Activated T-cell treated with anti-CD3 and anti-CD28 coated beads, Interleukin-2, amount 50 U/mL, for 72 hours (primary cell): ENCODE measurements at regions not wholly inside any gene's neighbourhood (a gene's known extent, or its start where the extent isn't known, plus 50 kb on each side); places are given as distances from the start of the nearest gene placed in this dataset.
A peak's percentile ranks its signal among the peaks of the same experiment; 100 is the strongest.

Experiments
- ATAC-seq, 2 donors: fragments of 150-1000 bp; cut with Tn5 transposase; replicated peaks in 1 of 2; 2 replicates each; pipeline ENCODE4 v1.10.0; 2021; ENCODE audit warnings: moderate library complexity in 2 of 2, mild to moderate bottlenecking in 1 of 2
- DNase-seq, 2 donors: peaks; one replicate each; pipeline ENCODE4 v3.0.0; 2021 to 2022; ENCODE audit warnings: mixed read lengths in 1 of 2
- H3K27ac Mint-ChIP-seq: one replicate; pipeline ENCODE4 v1.8.0; 2022; ENCODE audit warnings: mild to moderate bottlenecking, moderate library complexity, mixed read lengths
- H3K27me3 Mint-ChIP-seq: one replicate; pipeline ENCODE4 v1.8.0; 2022; ENCODE audit warnings: low read depth, mixed read lengths
- H3K36me3 Mint-ChIP-seq, 2 donors: one replicate each; pipeline ENCODE4 v1.8.0; 2022; ENCODE audit warnings: mixed read lengths in 2 of 2, mild to moderate bottlenecking in 1 of 2; ENCODE audit not compliant: insufficient read depth in 2 of 2
- H3K4me1 Mint-ChIP-seq: one replicate; pipeline ENCODE4 v1.8.0; 2022; ENCODE audit warnings: low read depth, mixed read lengths
- H3K4me3 Mint-ChIP-seq, 2 donors: one replicate each; pipeline ENCODE4 v1.8.0; 2022; ENCODE audit warnings: mild to moderate bottlenecking in 2 of 2, mixed read lengths in 2 of 2, moderate library complexity in 2 of 2
- H3K9me3 Mint-ChIP-seq, 2 donors: one replicate each; pipeline ENCODE4 v1.8.0; 2022; ENCODE audit warnings: mixed read lengths in 2 of 2

GRCh38 chr4:8760561-8760960 is 111.1 kb downstream of the HMX1 start:
- no peaks in the 10 kb centered on the region for H3K9me3 Mint-ChIP-seq
- no peaks in the 10 kb centered on the region for H3K27me3 Mint-ChIP-seq
- H3K27ac Mint-ChIP-seq = no peak overlapping the region
- no peak overlapping the region for H3K4me3 Mint-ChIP-seq
- H3K4me1 Mint-ChIP-seq = no peaks in the 10 kb centered on the region
- DNase-seq (no peak), ATAC-seq (peak in 1 of 2 donors; percentile 24)
- H3K36me3 Mint-ChIP-seq = no peaks in the 10 kb centered on the region

- Mint-ChIP-seq H3K4me3 (no peak overlapping the region), H3K4me1 (no peaks in the 10 kb centered on the region), H3K27ac (no peak overlapping the region), H3K27me3 (no peaks in the 10 kb centered on the region), H3K36me3 (no peaks in the 10 kb centered on the region), H3K9me3 (no peaks in the 10 kb centered on the region)
- no peak for ATAC-seq
- DNase-seq = no peak
Observed at GRCh38 chr4:8759987-8760386, 111.7 kb downstream of the HMX1 start.

GRCh38 chr4:8756816-8757215 is 114.8 kb downstream of the HMX1 start:
- no peak for ATAC-seq
- Mint-ChIP-seq H3K36me3 (no peaks in the 10 kb centered on the region), H3K27ac (no peak overlapping the region), H3K27me3 (no peaks in the 10 kb centered on the region), H3K4me3 (no peak overlapping the region), H3K9me3 (no peaks in the 10 kb centered on the region), H3K4me1 (no peaks in the 10 kb centered on the region)
- DNase-seq = no peak

- H3K4me1 Mint-ChIP-seq = no peaks in the 10 kb centered on the region
- ATAC-seq = no peak
Observed at GRCh38 chr4:8754634-8755589, 116.7 kb downstream of the HMX1 start.

GRCh38 chr4:8748236-8748575 is 123.4 kb downstream of the HMX1 start:
- no peak for DNase-seq
- no peaks in the 10 kb centered on the region for H3K4me1 Mint-ChIP-seq
- no peak for ATAC-seq
- H3K27me3 Mint-ChIP-seq = no peaks in the 10 kb centered on the region
- no peaks in the 10 kb centered on the region for H3K36me3 Mint-ChIP-seq
- H3K4me3 Mint-ChIP-seq = no peak overlapping the region
- H3K27ac Mint-ChIP-seq = no peak overlapping the region
- H3K9me3 Mint-ChIP-seq = peaks cover 7 to 8% of the 10 kb centered on the region in 2 donors

More at GRCh38 chr4:8754634-8755589, 116.7 kb downstream of the HMX1 start:
- Mint-ChIP-seq H3K36me3 (no peaks in the 10 kb centered on the region), H3K4me3 (no peak overlapping the region), H3K27ac (no peak overlapping the region), H3K9me3 (no peaks in the 10 kb centered on the region), H3K27me3 (no peaks in the 10 kb centered on the region)
- no peak for DNase-seq

- no peak for DNase-seq
- no peaks in the 10 kb centered on the region for H3K4me1 Mint-ChIP-seq
Observed at GRCh38 chr4:8747467-8748235, 124.0 kb downstream of the HMX1 start.

GRCh38 chr4:8746523-8747466 is 124.8 kb downstream of the HMX1 start:
- no peak overlapping the region for H3K4me3 Mint-ChIP-seq
- peaks cover 7 to 8% of the 10 kb centered on the region in 2 donors for H3K9me3 Mint-ChIP-seq
- H3K36me3 Mint-ChIP-seq = no peaks in the 10 kb centered on the region
- no peak for ATAC-seq
- no peak overlapping the region for H3K27ac Mint-ChIP-seq
- DNase-seq = no peak
- no peaks in the 10 kb centered on the region for H3K27me3 Mint-ChIP-seq
- no peaks in the 10 kb centered on the region for H3K4me1 Mint-ChIP-seq

More at GRCh38 chr4:8747467-8748235, 124.0 kb downstream of the HMX1 start:
- Mint-ChIP-seq H3K27me3 (no peaks in the 10 kb centered on the region), H3K36me3 (no peaks in the 10 kb centered on the region), H3K9me3 (peaks cover 7 to 8% of the 10 kb centered on the region in 2 donors), H3K4me3 (no peak overlapping the region), H3K27ac (no peak overlapping the region)
- ATAC-seq = no peak

- Mint-ChIP-seq H3K27me3 (no peaks in the 10 kb centered on the region), H3K27ac (no peak overlapping the region), H3K4me3 (no peak overlapping the region), H3K9me3 (peaks cover 7 to 8% of the 10 kb centered on the region in 2 donors), H3K36me3 (no peaks in the 10 kb centered on the region), H3K4me1 (no peaks in the 10 kb centered on the region)
- DNase-seq = no peak
- ATAC-seq = no peak
Observed at GRCh38 chr4:8745826-8746225, 125.8 kb downstream of the HMX1 start.

- DNase-seq (no peak), ATAC-seq (no peak)
- Mint-ChIP-seq H3K36me3 (no peaks in the 10 kb centered on the region), H3K27ac (no peak overlapping the region), H3K27me3 (no peaks in the 10 kb centered on the region), H3K9me3 (peaks cover 7 to 8% of the 10 kb centered on the region in 2 donors), H3K4me3 (no peak overlapping the region), H3K4me1 (no peaks in the 10 kb centered on the region)
Observed at GRCh38 chr4:8745005-8745790, 126.4 kb downstream of the HMX1 start.

GRCh38 chr4:8744083-8744805 is 127.4 kb downstream of the HMX1 start:
- no peak for ATAC-seq
- Mint-ChIP-seq H3K4me3 (no peak overlapping the region), H3K27me3 (no peaks in the 10 kb centered on the region), H3K27ac (no peak overlapping the region), H3K36me3 (no peaks in the 10 kb centered on the region), H3K4me1 (no peaks in the 10 kb centered on the region), H3K9me3 (peaks cover 7 to 8% of the 10 kb centered on the region in 2 donors)
- no peak for DNase-seq

GRCh38 chr4:8742546-8742945 is 129.1 kb downstream of the HMX1 start:
- DNase-seq (no peak), ATAC-seq (no peak)
- Mint-ChIP-seq H3K9me3 (peaks cover 7 to 8% of the 10 kb centered on the region in 2 donors), H3K27me3 (no peaks in the 10 kb centered on the region), H3K4me3 (no peak overlapping the region), H3K27ac (no peak overlapping the region), H3K36me3 (no peaks in the 10 kb centered on the region), H3K4me1 (no peaks in the 10 kb centered on the region)
